GM12878 (cell line): ENCODE measurements at regions not wholly inside any gene's neighbourhood (a gene's known extent, or its start where the extent isn't known, plus 50 kb on each side); places are given as distances from the start of the nearest gene placed in this dataset.

Source experiments
- ATAC-seq: fragments of 200-7000 bp; cut with Tn5 transposase; 3 replicates; pipeline ENCODE4 v1.9.1; 2020; ENCODE audit warnings: mild to moderate bottlenecking, moderate library complexity
- BruUV-seq: library from RNA; stranded (reverse); fragments of 400-500 nt; replicated peaks from 2 replicates; lab custom pipeline; 2021; lab: Mats Ljungman, UMichigan
- CTCF ChIA-PET: fragments of 300-600 bp; sonication (Branson Sonifier 250); formaldehyde crosslinking; extraction: SDS; loops from one replicate; lab custom pipeline; 2021; ENCODE audit warnings: inconsistent platforms; lab: Yijun Ruan, JAX
- POLR2A ChIA-PET: fragments of 350-600 bp; formaldehyde crosslinking; extraction: SDS; loops from one replicate; lab custom pipeline; 2021; ENCODE audit warnings: inconsistent platforms; lab: Charles Lee
- RAD21 ChIA-PET: fragments of 300-600 bp; sonication (Branson Sonifier 250); formaldehyde crosslinking; loops from one replicate; lab custom pipeline; 2023; ENCODE audit warnings: antibody characterized with exemption; ENCODE audit not compliant: unreplicated experiment; lab: Charles Lee
- SMC1A ChIA-PET: fragments of 300-600 bp; sonication (Branson Sonifier 250); formaldehyde crosslinking; loops from one replicate; lab custom pipeline; 2023; ENCODE audit not compliant: unreplicated experiment, uncharacterized antibody; lab: Charles Lee
- DNase-seq: peaks from one replicate; pipeline ENCODE4 v3.0.0-alpha.2; 2011; ENCODE audit warnings: low read depth, low spot score
- FAIRE-seq: peaks from 3 replicates; lab custom pipeline; 2011; peaks lifted over from hg19 to GRCh38; lab: Jason Lieb, UNC
- H2AFZ ChIP-seq: 2 replicates; pipeline ENCODE4 v1.6.0; 2011; ENCODE audit warnings: low read depth, low read length, control low read depth; ENCODE audit not compliant: control insufficient read depth
- H3K27ac ChIP-seq: 2 replicates; pipeline ENCODE4 v1.5.1; 2011; ENCODE audit warnings: control low read depth; ENCODE audit not compliant: control insufficient read depth, insufficient read depth
- H3K27me3 ChIP-seq, 2 experiments: replicated peaks in 1 of 2; 2 replicates each; pipeline versions ENCODE4 v1.6.0 to v1.6.1; 2011; ENCODE audit warnings: low read length in 1 of 2; ENCODE audit not compliant: control insufficient read depth in 2 of 2, insufficient read depth in 2 of 2
- H3K36me3 ChIP-seq, 2 experiments: 2 replicates each; pipeline ENCODE4 v1.5.1; 2011; ENCODE audit warnings: low read length in 1 of 2; ENCODE audit not compliant: control insufficient read depth in 2 of 2, insufficient read depth in 2 of 2
- H3K4me1 ChIP-seq: 2 replicates; pipeline ENCODE4 v1.6.1; 2011; ENCODE audit warnings: mild to moderate bottlenecking, low read length, moderate library complexity, mixed read lengths; ENCODE audit not compliant: control insufficient read depth, insufficient read depth
- H3K4me2 ChIP-seq: 2 replicates; pipeline ENCODE4 v1.6.0; 2011; ENCODE audit warnings: control low read depth; ENCODE audit not compliant: control insufficient read depth, insufficient read depth
- H3K4me3 ChIP-seq: fragments of 200-600 bp; sonication (generic); 2 replicates; pipeline ENCODE4 v1.5.1; 2016
- H3K79me2 ChIP-seq: 2 replicates; pipeline ENCODE4 v1.6.0; 2011; ENCODE audit warnings: low read length; ENCODE audit not compliant: control insufficient read depth, insufficient read depth
- H3K9ac ChIP-seq: 2 replicates; pipeline ENCODE4 v1.8.0; 2011; ENCODE audit warnings: low read length, control low read depth, mixed read lengths; ENCODE audit not compliant: control insufficient read depth, insufficient read depth
- H3K9me3 ChIP-seq: replicated peaks from 3 replicates; pipeline ENCODE4 v1.5.1; 2011; ENCODE audit warnings: mild to moderate bottlenecking, low read length; ENCODE audit not compliant: control insufficient read depth, insufficient read depth
- H4K20me1 ChIP-seq: 2 replicates; pipeline ENCODE4 v1.6.0; 2011; ENCODE audit not compliant: control insufficient read depth, insufficient read depth
- FOS ChIP-seq: IDR thresholded peaks from 3 replicates; pipeline ENCODE4 v1.6.1; 2011; ENCODE audit warnings: borderline replicate concordance; ENCODE audit not compliant: insufficient read length; ENCODE audit errors: extremely low read depth
- IRF4 ChIP-seq: IDR thresholded peaks from 2 replicates; pipeline ENCODE4 v1.6.1; 2011; ENCODE audit warnings: low read depth, low read length
- PAX8 ChIP-seq: fragments of 450-650 bp; IDR thresholded peaks from 2 replicates; pipeline ENCODE4 v1.6.1; 2017; ENCODE audit warnings: mild to moderate bottlenecking, moderate library complexity
- SRF ChIP-seq, 2 experiments: IDR thresholded peaks; 2 replicates each; pipeline ENCODE4 v1.6.1; 2011; ENCODE audit warnings: low read depth in 2 of 2, low read length in 2 of 2, mild to moderate bottlenecking in 1 of 2, moderate library complexity in 1 of 2
- USF1 ChIP-seq: IDR thresholded peaks from 2 replicates; pipeline ENCODE4 v1.6.1; 2011; ENCODE audit warnings: borderline replicate concordance, low read depth, mild to moderate bottlenecking, moderate library complexity, mixed read lengths, low read length; ENCODE audit not compliant: insufficient read depth; ENCODE audit errors: extremely low read length
- ZBTB40 ChIP-seq: fragments of 450-650 bp; IDR thresholded peaks from 2 replicates; pipeline ENCODE4 v1.6.1; 2016; ENCODE audit warnings: mild to moderate bottlenecking, moderate library complexity, borderline replicate concordance
- ZSCAN29 ChIP-seq: fragments of 450-650 bp; IDR thresholded peaks from 2 replicates; pipeline ENCODE4 v1.6.1; 2017; ENCODE audit warnings: mild to moderate bottlenecking, moderate library complexity
- WGBS: methylation state at CpG from one replicate; pipeline ENCODE4 v1.1.6; 2016; ENCODE audit warnings: low lambda C conversion rate; ENCODE audit not compliant: insufficient replicate concordance, insufficient coverage; ENCODE audit errors: missing lambda C conversion rate; 5-methylcytosine and 5-hydroxymethylcytosine counted together
- in situ Hi-C: fragments of 300-500 bp; cut with MboI; formaldehyde crosslinking; loops from 9 replicates; pipeline ENCODE4 v1.14.3; 2018; ENCODE audit warnings: mixed read lengths
- intact Hi-C: fragments of 100-400 bp; cut with micrococcal nuclease; formaldehyde crosslinking; loops from one replicate; pipeline ENCODE4 v1.14.2; 2022; ENCODE audit not compliant: unreplicated experiment

DNA sequence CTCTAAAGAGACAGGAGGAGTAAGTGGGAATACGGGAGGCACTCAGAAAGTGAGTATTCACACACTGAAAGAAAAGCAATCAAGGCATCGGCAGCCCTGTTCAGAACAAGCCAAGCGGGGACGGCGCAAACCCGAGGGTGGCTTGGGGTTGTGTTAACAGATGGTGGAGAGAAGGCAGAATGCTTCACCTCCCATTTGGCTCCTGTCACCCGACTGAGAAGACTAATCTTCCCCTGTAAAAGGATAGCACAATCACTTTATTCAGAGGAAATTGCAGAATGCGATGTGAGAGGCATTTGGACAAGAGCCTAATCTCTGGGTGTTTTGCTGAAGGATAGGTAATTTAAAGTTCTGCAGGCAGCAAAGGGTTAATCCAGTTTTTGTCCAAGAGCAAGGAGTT lies 119.3 kb upstream of the WSCD1 start:
- no peaks in the 10 kb centered on the region for H4K20me1 ChIP-seq
- 44% methylated on average over 8 of the region's 8 CpGs for WGBS
- SMC1A ChIA-PET: no interaction called here
- POLR2A ChIA-PET: no interaction called here
- RAD21 ChIA-PET: no interaction called here
- H3K27ac ChIP-seq: no peak overlapping the region
- intact Hi-C loops: no loop called here
- no peaks in the 10 kb centered on the region; the same call in 2 of the 3 replicates for H3K9me3 ChIP-seq
- no peak overlapping the region for H2AFZ ChIP-seq
- CTCF ChIA-PET: no interaction called here
- H3K27me3 ChIP-seq: no peaks in the 10 kb centered on the region; a peak in 1 of 4 replicates
- no peak for FAIRE-seq
- BruUV-seq: no TSS peak
- no peak for DNase-seq
- H3K9ac ChIP-seq: no peak overlapping the region
- H3K4me1 ChIP-seq: no peaks in the 10 kb centered on the region
- no peak overlapping the region for H3K4me3 ChIP-seq
- in situ Hi-C loops: no loop called here
- TF ChIP-seq ZBTB40 (no peak), SRF (IDR thresholded peaks at IDR 0.05; ENCODE audit: low read depth in 2 of 2, low read length in 2 of 2) (no peak), ZSCAN29 (no peak), USF1 (no peak), FOS (no peak), PAX8 (no peak), IRF4 (no peak)
- no peaks in the 10 kb centered on the region for H3K79me2 ChIP-seq
- no peak for ATAC-seq
- no peak overlapping the region for H3K4me2 ChIP-seq
- no peaks in the 10 kb centered on the region for H3K36me3 ChIP-seq
